Glomerular visceral epithelial cell (primary cell): ENCODE measurements at regions not wholly inside any gene's neighbourhood (a gene's known extent, or its start where the extent isn't known, plus 50 kb on each side); places are given as distances from the start of the nearest gene placed in this dataset.

ENCODE experiments used
- DNase-seq: peaks from one replicate; pipeline ENCODE4 v3.0.0-alpha.2; 2016; ENCODE audit errors: extremely low spot score

DNA sequence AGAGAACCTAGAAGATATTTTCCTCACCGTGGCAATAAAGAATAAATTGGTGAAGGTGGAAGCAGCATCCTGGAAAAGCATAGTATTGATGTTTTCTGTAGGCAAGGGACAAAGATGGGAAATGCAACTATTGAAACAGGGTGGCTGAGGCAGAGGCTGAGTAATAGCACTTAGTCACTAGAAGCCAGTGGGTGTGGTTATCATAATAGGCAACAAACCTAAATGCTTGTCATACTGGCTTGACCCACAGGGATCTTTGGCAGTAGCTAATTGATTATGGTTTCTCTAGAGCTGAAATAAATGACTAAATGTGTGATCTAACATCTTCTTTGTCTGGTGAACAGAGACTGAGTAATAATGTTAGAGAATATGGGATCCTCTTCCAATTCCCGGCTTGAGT lies 353.6 kb upstream of the RPS6KA3 start:
- peak; percentile 40 for DNase-seq

DNA sequence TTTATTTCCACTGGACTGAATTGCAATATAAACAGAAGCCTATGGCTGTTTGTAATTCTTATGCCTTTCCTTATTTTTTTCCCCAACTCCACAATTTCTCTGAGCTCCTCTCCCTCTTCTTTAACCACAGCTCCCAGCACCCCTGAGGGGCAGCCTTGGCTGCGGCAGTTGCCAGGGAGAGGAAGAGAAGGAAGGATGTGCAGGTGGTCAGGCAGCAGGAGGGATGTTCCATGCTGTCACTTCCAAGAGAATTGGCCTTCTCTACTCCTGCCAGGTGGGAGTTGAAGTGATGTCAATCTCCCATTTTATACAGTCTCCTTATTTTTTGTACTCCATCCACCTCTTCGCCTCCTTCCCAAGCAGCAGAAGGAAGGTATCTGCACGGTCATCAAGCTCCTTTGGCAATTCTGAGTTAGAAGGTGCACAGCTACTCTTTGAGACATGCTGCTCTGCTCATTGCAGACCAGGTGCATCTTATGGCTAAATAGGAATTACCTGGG lies 343.3 kb upstream of the RPS6KA3 start:
- no peak for DNase-seq

DNA sequence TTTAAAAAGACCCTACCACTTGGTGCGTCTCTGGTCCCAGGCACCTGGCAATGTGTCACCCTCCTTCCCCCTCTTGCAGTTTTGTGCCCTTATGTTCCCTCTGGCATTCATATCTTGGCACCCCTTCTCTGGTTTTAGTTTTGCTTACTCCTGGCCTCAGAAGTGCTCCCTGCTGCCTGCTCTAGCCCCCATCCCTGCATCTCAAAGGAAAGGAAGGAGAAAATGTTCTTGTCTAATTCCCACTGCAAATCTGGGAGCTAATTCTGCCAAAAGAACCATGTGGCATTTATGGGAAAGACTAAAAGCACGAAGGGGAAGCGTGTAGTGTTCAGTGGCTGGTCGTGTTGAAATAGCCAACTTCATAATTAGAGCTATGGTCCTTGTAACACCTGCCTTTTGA lies 340.1 kb upstream of the RPS6KA3 start:
- DNase-seq: no peak

DNA sequence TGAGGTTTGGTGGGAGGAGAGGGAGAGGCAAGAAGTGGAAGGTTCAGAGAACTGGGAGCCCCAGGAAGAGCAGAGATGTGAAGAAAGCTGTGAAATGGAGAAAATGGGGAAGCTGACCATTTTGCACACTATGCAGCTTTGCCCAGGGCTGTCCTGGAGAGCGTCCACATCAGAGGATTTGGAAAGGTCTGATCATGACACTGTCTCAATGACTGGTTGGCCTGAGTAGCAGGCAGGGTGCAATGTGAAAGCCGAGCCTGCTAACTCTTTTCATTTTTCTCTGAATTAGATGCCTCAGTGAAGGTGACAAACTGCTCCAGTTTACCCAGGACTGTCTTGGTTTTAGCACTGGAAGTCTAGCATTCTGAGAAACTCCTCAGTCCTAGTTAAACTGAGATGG lies 330.1 kb upstream of the RPS6KA3 start:
- DNase-seq: no peak

DNA sequence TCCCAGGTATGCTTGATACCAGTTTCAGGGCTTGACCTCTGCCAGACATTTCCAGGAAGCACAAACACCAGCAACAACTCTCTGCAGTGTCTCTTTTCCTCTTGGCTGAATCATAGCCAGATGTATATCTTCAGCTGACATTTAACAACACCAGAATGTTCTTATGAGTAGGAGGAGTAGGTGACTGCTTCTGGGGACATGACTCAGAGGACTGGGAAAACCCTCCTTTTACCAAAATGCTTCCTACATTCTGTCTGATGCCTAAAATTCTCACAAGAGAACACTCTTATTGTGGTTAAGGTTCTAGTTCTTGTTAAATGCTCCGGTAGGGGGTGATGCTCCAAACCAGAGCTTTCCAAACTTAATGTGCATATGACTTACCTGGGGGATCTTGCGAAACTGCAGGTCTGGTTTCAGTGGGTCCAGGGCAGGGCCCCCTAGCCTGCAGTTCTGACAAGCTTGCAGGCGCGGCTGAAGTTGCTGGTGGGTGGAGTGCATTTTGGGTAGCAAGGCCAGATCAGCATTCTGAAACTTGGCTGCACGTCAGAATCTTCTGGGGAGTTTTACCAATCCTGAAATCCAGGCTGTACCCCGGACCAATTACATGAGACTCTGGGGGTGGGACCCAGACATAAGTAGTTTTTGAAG lies 329.3 kb upstream of the RPS6KA3 start:
- DNase-seq: no peak

DNA sequence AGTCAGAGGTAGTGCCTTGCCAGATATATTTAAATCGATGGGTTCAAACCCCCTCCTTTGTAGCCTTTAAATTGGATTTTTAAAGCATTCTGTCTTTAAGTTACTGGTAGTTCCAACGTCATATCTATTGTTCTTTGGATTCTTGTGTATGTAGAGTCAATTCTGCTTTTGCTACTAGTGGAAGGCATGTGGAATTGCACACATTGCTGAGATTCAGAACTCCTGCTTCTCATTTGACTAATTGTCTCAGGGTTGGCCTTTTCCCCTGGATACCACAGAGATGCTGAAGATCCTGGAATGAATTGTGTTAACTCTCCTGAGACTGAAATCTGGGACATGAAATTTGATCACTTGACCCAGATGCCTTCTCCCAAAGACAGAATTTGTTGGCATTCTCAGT lies 328.3 kb upstream of the RPS6KA3 start:
- DNase-seq: no peak

DNA sequence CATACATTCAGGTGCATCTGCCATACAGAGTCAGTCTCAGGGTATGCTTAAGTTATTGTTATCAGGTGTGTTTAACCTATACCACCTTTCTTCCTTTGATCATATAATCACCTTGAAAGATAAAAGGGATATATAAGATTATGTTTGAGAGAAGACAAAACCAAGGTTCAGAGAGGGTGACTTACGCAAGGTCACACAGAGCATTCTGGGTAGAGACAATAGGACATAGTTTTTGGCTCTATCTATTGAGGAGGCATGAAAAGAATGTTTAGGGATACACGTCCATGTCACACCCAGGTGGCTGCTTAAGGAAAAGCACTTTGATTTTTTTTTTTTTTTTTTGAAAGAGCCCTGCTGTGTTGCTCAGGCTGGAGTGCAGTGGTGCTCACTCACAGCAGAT lies 327.1 kb upstream of the RPS6KA3 start:
- DNase-seq: no peak

DNA sequence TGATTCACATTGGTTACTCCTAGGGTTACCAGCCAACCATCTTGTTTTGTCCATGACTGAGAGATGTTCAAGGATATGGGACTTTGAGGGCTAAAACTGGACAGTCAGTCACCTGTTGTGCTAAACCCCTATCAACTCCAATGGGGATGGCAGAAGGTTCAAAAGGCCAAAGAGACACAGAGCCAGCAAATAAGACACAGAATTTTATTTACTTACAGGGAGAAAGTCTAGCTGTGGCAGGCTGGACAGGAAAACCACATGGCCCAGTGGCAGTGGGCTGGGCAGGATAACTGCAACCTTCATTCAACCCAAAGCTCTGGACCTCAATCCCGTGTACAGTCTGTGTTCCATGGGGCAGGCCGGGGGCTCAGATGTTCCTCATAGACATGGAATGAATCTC lies 326.7 kb upstream of the RPS6KA3 start:
- DNase-seq: no peak

DNA sequence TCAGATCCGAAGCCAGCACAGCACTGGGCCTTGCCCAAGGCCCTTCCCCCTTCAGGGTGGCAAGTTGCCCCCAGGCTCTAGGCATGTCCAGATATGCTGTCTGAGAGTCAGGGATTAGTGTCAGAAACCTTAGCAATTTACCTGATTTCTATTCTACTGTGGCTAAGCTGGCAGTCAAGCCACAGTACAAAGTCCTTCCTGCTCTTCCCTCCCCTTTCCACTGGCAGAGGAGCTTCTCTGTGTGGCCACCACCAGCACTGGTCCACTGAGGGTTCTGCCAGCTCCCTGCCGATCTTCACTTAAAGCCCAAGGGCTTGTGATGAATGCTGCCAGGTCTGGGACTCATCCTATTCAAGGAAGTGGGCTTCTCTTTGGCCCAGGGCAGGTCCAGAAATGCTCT lies 324.5 kb upstream of the RPS6KA3 start:
- no peak for DNase-seq

DNA sequence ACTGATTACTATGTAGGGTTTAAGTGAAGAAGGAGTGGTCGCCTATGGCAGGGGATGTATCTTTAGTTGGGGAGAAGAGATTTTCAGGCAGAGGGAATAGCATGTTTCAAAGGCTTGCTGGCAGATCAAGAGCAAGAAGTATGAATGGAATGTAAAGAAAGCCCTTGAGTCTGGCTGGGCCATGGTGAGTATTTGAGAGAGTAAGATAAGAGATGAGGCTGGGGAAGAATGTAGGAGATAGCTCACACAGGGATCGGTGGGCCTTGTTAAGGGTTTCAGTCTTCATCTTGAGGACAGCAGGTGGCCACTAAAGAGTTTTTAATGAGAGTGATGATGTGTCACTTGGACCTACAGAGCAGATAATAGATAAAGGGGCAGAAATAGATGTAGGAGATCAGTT lies 319.1 kb upstream of the RPS6KA3 start:
- no peak for DNase-seq

DNA sequence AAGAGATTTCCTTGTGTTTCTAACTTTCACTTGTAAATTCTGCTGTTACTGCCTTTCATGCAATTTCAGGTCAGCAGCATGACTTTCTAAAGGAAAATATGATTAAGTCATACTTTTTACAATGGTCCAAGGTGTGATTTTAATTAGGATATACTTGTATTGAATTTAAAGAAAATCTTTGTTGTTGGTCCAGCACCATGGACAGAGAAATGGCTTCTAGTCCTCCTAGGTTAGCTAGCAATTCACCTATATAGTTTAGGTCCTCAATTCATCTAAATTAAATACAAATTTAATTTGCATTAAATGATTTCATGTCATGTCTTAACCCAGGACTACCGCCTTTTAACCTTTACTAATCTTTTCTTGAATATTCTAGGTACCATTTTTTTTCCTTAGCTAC lies 304.9 kb upstream of the RPS6KA3 start:
- no peak for DNase-seq

DNA sequence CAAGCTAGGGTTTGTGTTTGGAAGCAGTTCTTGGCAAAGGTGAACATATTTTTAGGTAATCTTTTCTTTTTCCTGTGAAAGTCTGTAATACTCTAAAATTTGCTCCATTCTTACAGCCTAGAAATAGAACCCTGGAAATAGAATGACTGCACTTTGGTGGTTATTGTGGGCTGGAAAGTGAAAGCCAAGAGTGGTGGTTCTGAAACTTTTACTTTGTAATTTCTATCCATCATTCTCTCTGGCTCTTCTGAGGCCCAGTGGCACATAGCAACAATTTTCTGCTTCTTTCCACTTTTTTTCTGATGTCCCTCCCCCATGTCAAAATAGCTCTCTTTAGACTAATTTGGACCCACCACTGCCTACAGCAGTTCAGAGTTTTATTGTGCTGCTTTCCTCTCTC lies 300.4 kb upstream of the RPS6KA3 start:
- DNase-seq: no peak

DNA sequence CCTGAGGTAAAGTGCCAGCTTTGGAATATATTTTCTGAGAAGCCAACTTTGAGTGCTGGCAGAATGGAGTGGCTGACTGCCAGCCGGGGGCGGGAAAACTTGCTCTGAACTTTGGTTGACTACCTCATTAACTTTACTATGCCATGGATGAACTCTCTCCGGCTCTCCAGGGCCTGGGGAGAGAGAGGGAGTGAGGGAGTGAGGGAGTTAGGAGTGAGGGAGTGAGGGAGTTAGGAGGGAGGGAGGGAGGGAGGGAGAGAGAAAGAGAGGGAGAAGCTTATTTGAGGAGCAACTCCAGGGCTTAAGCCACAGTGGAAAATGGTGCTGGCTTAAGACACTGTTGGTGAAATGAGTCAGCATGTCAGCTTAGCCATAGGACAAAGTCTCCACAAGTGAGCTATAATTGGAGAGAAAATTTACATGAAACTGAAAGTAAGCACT lies 280.9 kb upstream of the RPS6KA3 start:
- peak; percentile 47 for DNase-seq

DNA sequence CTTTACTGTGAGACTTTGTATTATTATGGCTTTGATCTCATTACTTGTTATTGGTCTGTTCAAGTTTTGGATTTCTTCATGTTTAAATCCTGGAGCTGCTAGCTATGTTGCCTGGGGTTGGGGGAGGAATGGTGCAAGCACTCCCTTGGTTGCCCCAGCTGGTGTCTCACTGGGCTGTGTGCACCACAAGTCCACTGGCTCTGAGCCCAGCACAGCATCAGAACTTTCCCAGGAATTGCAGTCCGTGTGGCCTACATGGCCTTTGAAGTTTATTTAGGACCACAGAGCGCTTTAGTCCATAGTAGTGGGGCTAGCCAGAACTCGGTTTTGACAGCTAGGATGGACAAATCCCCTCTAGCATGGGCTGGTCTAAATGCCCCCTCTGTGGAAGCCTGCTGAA lies 278.8 kb upstream of the RPS6KA3 start:
- DNase-seq: peak; percentile 5

DNA sequence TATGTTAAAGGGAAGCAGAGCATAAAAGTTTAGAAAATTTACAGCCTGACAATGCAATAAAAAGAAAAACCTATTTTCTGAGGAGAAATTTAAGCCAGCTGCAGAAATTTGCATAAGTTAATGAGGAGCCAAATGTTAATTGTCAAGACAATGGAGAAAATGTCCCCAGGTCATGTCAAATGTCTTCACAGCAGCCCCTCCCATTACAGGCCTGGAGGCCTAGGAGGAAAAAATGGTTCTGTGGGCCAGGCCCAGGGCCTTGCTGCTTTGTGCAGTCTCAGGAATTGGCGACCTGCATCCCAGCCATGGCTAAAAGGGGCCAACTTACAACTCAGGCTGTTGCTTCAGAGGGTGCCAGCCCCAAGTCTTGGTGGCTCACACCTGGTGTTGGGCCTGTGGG lies 275.4 kb upstream of the RPS6KA3 start:
- no peak for DNase-seq

DNA sequence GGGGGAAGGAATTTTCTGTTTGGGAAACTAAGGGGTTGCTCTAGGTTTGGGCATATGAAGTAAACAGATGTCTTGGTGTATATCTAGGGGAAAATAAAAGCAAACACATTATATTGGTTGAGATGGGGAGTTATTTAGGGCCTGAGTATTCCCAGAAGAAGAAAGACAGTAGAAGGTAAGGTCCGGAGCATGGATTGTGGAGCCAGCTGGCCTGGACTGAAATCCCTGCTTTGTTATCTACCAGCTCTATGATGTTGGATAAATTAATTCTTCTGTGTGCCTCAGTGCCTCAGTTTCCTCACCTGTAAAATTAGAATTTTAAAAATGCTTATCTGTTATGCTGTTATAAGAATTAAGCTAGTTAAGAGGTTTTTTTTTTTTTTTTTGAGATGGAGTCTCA lies 272.3 kb upstream of the RPS6KA3 start:
- no peak for DNase-seq

DNA sequence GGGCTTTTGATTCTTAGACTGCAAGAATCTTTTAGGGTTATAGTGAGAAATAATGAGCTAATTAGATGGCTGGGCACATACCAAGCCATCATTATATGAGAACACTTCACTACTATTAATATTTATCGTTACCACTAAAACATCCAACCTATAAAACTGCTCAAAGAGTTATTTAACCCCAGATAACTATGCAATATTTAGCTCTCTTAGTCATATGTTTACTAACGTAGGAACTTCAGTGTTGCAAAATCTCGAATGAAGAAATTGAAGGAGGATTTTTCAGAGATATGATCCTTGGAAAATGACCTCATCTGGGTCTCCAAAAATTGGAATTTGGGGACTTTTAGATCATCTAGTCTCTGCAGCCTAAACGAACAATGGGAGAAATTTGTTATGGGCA lies 265.0 kb upstream of the RPS6KA3 start:
- DNase-seq: no peak

DNA sequence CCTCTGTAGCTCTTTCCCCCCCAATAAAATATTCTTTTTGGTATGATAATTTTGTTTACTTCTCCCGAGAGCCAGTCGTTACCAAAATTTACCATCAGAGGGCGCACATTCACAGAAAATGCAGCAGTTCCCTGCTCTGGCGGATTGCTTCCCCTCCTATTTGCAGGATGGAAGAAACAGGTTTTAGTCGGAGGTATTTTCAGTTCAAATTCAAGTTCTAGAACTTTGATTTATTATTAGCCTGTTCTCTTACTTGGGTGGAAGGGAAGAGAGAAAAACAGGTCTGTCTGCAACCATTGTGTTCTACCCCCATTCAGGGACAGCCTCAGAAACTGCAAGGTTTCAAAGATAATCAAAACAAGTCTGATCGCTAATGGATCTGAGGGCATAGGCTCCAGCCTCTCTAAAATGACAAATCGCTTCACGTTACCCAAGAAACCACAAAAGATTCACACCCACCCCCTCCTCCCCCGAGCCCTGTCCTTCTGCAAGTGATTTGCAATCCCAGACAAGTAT lies 263.8 kb upstream of the RPS6KA3 start:
- peak; percentile 47 for DNase-seq

DNA sequence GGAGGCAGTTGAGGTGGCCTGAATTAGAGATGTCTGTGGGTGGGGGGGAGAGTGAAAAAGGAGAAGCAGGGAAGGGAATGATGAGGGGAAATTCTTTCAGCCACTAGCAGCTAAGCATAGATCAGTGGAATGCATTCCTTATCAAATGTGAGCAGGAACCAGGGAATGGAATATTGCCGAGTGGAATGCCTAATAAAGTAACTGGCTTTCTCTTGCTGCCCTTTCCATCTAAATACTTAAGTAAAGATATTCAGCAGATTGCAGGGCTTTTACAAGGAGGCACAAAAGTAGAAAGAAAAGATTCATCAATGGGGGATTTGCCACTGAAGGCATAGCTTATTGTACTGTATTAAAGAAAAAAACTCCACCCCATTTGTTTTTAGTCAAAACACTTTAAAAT lies 263.0 kb upstream of the RPS6KA3 start:
- DNase-seq: no peak

DNA sequence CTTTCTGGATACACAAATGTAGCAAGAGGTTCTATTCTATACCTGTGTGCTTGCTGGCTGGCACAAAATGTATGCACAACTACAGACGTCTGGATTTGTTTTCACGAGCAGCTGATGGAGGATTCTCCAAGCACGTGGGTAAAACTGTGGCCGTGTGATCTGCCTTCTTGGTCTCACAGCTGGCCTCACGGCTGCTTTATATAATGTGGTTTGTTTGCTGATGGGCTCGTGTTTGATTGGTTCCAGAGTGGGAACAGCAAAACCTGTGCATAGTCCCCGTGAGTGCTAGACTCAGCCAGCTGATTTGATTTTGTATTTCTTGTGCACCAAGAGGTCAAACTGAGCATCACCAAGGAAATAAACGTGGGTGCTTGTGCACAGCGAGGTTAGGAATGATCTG lies 262.6 kb upstream of the RPS6KA3 start:
- DNase-seq: no peak

DNA sequence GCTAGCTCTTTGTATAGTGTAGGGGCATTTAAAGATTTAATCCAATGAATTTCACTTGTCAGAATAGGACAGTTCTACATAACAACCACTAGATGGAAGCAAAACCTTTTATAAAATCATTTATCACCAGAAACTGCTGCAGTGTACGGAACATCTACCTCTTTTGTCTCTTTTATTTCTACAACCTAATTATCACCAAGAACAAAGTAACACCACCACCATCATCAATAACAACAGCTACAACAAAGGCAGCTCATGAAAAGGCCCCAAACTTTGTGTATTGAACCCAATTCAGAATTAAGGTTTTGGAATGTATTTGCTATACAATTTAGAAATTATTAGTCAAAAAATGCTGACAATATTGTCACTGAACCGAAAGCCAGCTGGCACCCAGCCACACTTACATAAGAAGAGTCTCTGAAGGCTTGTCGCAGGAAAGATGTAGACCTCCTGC lies 260.9 kb upstream of the RPS6KA3 start:
- peak; percentile 10 for DNase-seq

DNA sequence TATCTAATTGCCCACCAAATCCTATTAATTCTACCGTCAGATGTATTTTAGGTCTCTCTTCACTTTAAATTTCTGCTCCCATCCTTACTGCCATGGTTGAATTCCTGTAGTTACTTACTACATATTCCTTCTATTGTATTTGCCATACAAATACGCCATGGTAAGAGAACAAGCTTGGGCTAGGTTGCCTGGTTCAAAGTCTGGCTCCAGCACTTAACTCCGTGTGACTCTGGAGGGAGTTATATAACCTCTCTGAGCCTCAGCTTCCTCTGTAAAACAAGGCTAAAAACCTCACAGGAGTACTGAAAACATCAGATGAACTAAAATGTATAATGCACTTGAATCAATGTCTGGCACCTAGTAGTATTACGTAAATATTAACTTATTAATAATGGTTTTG lies 260.3 kb upstream of the RPS6KA3 start:
- DNase-seq: no peak

DNA sequence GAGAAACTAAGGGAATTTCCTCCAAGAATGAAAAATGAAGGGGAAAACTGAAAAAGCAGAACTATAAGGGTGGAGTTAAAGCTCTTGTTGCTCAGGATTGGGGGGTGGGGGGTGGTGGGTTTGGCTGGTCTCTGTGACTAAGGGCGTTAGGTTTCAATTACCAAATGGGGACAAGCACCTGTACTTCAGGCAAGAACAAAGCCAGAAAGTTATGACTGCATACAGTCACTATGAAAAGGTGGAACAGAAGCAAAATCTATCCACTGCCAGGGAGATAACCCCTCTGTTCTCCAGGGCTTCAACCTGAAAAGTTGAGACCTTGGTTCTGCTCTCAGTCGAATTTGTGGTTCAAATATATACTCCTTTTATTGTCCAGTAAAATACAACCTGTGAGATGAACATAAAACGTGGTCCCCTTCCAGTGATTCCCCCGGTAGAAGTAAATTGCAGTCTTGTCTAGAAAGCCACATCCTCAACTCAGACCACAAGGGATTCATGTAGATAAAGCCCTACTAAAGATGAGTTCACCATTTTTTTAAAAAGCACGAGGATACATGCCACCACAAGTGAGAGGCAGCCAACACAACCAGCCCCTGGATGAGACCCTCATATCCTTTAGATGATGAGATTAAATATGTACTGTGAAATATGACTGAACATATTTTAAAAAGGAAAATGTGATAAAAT lies 257.1 kb upstream of the RPS6KA3 start:
- DNase-seq: no peak
